Right lobe of liver (tissue), 6 donors: ENCODE measurements at regions not wholly inside any gene's neighbourhood (a gene's known extent, or its start where the extent isn't known, plus 50 kb on each side); places are given as distances from the start of the nearest gene placed in this dataset.
A peak's percentile ranks its signal among the peaks of the same experiment; 100 is the strongest.

ENCODE experiments used
- ATAC-seq, 4 donors: fragments of 200-7000 bp; cut with Tn5 transposase; one replicate each; pipeline ENCODE4 v1.9.1; 2020; ENCODE audit warnings: mild to moderate bottlenecking in 4 of 4, moderate library complexity in 4 of 4
- DNase-seq, 3 donors: peaks; one replicate each; pipeline ENCODE4 v3.0.0-alpha.2; 2020
- H3K27ac ChIP-seq, 3 donors: fragments of 200-600 bp; one replicate each; pipeline ENCODE4 v1.8.0; 2022
- H3K27me3 ChIP-seq, 2 donors: fragments of 200-600 bp; one replicate each; pipeline ENCODE4 v1.8.0; 2022
- H3K36me3 ChIP-seq, 4 donors: fragments of 200-600 bp; sonication (generic) in 1 of 4; one replicate each; pipeline versions ENCODE4 v1.5.1 to v1.8.0; 2017 to 2022; ENCODE audit warnings: control low read depth in 1 of 4
- H3K4me1 ChIP-seq, 4 donors: fragments of 200-600 bp; sonication (generic) in 1 of 4; one replicate each; pipeline versions ENCODE4 v1.5.1 to v1.8.0; 2017 to 2022; ENCODE audit warnings: control low read depth in 1 of 4
- H3K4me3 ChIP-seq, 3 donors: fragments of 200-600 bp; one replicate each; pipeline ENCODE4 v1.8.0; 2022
- H3K9me3 ChIP-seq, 4 donors: fragments of 200-600 bp; sonication (generic) in 1 of 4; one replicate each; pipeline versions ENCODE4 v1.5.1 to v1.8.0; 2017 to 2022; ENCODE audit warnings: control low read depth in 1 of 4
- POLR2A ChIP-seq: fragments of 450-650 bp; IDR thresholded peaks from one replicate; pipeline ENCODE4 v1.6.1; 2017; ENCODE audit warnings: antibody characterized with exemption, mild to moderate bottlenecking
- WGBS: methylation state at CpG from one replicate; pipeline ENCODE4 v1.1.6; 2018; ENCODE audit warnings: low coverage, low lambda C conversion rate; ENCODE audit not compliant: insufficient coverage; ENCODE audit errors: missing lambda C conversion rate; 5-methylcytosine and 5-hydroxymethylcytosine counted together
- intact Hi-C, 2 donors: fragments of 100-400 bp; cut with DNase I; formaldehyde crosslinking; loops; one replicate each; pipeline versions ENCODE4 v1.11.2 to v1.14.1; 2022
- TF ChIP-seq, protein P1 (sequence below), 4 donors: fragments of 200-600 bp in 3 of 4; fragments of 450-650 bp in 1 of 4; IDR thresholded peaks; one replicate each; pipeline versions ENCODE4 v1.5.1 to v1.8.0; 2016 to 2022; ENCODE audit warnings: antibody characterized with exemption in 4 of 4, mild to moderate bottlenecking in 2 of 4
- donor health status: DM: no; HTN: yes; CAD: no.
- donor health status: DM: no; HTN: no; CAD: no.
- donor health status: DM: no; HTN: no; CAD: no.
- donor health status: DM: no; HTN: yes; CAD: no.
- donor health status: DM: no; HTN: yes; CAD: no.

DNA sequence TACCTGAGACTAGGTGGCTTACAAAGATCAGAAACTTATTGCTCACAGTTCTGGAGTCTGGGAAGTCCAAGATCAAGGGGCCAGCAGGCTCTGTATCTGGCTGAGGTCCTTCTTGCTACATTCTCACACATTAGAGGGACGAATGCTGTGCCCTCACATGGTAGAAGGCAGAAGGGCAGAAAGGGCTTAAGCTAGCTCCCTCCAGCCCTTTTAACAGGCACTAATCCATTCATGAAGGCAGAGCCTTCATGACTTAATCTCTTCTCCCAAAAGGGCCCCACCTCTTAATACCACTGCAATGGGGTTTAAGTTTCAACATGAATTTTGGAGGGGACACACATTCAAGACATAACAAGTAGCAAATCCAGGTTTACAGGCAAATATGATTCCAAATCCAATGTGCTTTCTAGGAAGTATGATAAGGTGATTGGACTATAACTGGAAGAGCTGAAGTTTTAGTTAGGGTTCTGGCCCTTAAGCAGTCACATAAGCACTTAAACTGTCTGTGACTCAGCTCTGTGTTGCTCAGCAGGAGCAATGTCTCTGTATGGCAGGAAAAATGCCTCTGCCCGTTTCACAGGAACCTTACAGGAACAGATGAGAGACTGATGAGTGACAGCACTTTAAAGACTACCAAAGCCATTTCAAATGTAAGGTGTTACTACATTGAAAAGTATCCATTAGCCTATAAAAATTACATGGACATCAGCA, 119.6 kb upstream of the PTPRM start:
- Histone ChIP-seq H3K27ac (no peak overlapping the region), H3K9me3 (no peaks in the 10 kb centered on the region), H3K36me3 (no peaks in the 10 kb centered on the region), H3K27me3 (no peaks in the 10 kb centered on the region), H3K4me3 (no peak overlapping the region), H3K4me1 (no peaks in the 10 kb centered on the region)
- DNase-seq, result no peak
- TF ChIP-seq, protein P1, sequence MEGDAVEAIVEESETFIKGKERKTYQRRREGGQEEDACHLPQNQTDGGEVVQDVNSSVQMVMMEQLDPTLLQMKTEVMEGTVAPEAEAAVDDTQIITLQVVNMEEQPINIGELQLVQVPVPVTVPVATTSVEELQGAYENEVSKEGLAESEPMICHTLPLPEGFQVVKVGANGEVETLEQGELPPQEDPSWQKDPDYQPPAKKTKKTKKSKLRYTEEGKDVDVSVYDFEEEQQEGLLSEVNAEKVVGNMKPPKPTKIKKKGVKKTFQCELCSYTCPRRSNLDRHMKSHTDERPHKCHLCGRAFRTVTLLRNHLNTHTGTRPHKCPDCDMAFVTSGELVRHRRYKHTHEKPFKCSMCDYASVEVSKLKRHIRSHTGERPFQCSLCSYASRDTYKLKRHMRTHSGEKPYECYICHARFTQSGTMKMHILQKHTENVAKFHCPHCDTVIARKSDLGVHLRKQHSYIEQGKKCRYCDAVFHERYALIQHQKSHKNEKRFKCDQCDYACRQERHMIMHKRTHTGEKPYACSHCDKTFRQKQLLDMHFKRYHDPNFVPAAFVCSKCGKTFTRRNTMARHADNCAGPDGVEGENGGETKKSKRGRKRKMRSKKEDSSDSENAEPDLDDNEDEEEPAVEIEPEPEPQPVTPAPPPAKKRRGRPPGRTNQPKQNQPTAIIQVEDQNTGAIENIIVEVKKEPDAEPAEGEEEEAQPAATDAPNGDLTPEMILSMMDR (IDR thresholded peaks at IDR 0.05), result no peak
- no peak for TF ChIP-seq POLR2A
- no peak for ATAC-seq
- intact Hi-C loops, result no loop called here
- WGBS, result 46% methylated on average over 2 of the region's 2 CpGs

DNA sequence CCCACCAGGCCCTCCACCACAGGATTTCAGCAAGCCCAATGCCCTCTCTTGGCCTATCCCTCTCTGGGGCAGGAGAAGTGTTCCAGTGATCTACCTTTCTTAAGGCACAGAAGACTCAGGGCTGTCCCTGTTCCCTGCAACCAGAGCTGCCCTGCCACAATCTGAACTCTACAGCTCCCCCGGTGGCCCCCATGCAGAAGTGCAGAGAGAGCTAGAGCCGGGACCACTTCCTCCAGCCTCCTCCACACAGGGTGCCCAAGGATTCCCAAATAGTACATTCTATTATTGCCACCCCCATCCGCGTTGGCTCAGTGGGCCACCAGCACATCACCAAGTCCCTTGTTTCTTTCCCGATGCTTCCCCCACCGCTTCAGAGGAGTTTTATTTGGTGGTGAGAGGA, 114.8 kb upstream of the PTPRM start:
- ATAC-seq, result peak; percentile 78 to 88 (median 80)
- Histone ChIP-seq H3K27me3 (no peaks in the 10 kb centered on the region), H3K27ac (no peak overlapping the region), H3K4me3 (no peak overlapping the region), H3K36me3 (no peaks in the 10 kb centered on the region), H3K4me1 (no peaks in the 10 kb centered on the region), H3K9me3 (no peaks in the 10 kb centered on the region)
- DNase-seq, result no peak
- TF ChIP-seq POLR2A, result no peak
- TF ChIP-seq, protein P1 (IDR thresholded peaks at IDR 0.05), result peak; percentile 40 to 50 (median 44)
- 25% methylated on average over 4 of the region's 6 CpGs for WGBS
- intact Hi-C loops, result no loop called here

DNA sequence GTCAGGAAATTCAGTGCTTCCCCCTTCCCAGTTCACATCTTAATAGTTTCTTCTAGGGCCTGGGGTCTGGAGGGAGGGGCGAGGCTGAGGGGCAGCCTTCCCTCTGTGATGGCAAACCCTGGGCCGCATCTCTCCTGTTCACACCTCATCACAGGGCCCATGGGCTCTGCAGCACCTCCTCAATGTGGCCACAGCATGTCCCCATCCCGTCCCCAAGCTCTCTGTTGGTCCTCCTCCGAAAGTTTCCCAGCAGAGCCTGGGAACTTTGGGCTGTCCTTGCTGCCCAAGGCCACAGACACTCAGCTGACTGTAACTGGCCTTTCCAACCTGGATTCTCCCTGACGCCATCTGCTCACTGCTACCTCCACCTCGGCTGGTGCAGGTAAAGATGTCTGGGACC, 112.7 kb upstream of the PTPRM start:
- 85% methylated on average over 2 of the region's 6 CpGs for WGBS

DNA sequence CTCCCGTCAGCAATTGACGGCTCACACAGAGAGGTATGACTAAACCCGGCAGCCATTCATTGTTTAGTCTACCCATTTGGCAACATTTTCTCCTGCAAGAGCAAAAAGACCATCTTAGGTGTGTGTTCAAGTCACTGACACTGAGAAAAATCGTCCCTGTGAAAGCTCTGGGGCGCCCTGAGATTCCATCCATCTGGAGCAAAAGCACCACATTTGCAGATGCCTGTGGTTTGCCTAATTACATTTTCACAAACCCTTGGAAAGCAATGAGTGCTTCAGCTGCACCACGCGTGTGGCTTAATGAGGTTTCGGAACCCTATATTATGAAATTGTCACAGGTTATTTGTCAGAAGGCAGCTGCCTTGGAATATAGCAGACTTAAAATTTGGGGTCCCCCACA, 110.7 kb upstream of the PTPRM start:
- WGBS, result 82% methylated on average over 5 of the region's 8 CpGs
- ATAC-seq (no peak), DNase-seq (no peak)
- intact Hi-C loops, result no loop called here
- H3K27me3 ChIP-seq, result no peaks in the 10 kb centered on the region
- no peak overlapping the region for H3K4me3 ChIP-seq
- H3K9me3 ChIP-seq, result no peaks in the 10 kb centered on the region
- no peaks in the 10 kb centered on the region for H3K36me3 ChIP-seq
- TF ChIP-seq, protein P1 (IDR thresholded peaks at IDR 0.05), result no peak
- TF ChIP-seq POLR2A, result no peak
- no peak overlapping the region for H3K27ac ChIP-seq
- no peaks in the 10 kb centered on the region for H3K4me1 ChIP-seq

More for the DNA sequence above, 112.7 kb upstream of the PTPRM start:
- DNase-seq (no peak), ATAC-seq (no peak)
- Histone ChIP-seq H3K4me3 (no peak overlapping the region), H3K27me3 (no peaks in the 10 kb centered on the region), H3K36me3 (no peaks in the 10 kb centered on the region), H3K4me1 (no peaks in the 10 kb centered on the region), H3K27ac (no peak overlapping the region), H3K9me3 (no peaks in the 10 kb centered on the region)
- intact Hi-C loops, result no loop called here
- TF ChIP-seq, protein P1 (IDR thresholded peaks at IDR 0.05), result no peak
- no peak for TF ChIP-seq POLR2A
